ENCODE measurements at regions not wholly inside any gene's neighbourhood (a gene's known extent, or its start where the extent isn't known, plus 50 kb on each side); places are given as distances from the start of the nearest gene placed in this dataset.

DNA sequence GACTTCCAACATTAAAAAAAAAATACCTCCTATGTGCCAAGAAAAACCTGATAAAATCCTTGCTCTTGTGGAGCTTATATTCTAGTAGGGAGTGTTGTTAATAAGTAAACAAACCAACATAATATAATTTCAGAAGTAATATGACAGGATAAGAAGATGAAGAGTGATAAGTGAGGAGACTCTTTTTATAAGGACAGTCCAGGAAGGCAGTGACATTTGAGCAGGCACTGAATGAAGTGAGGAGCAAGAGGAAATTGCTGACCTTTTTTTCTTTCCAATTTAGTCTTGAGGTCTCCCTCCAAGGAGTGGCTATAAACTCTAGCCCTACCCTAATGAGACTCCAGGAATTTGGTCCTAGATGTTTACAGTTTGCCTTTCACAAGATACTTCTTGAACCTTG lies 715.7 kb downstream of the SLITRK1 start:
- no peak for DNase-seq
- TF ChIP-seq, protein P1, sequence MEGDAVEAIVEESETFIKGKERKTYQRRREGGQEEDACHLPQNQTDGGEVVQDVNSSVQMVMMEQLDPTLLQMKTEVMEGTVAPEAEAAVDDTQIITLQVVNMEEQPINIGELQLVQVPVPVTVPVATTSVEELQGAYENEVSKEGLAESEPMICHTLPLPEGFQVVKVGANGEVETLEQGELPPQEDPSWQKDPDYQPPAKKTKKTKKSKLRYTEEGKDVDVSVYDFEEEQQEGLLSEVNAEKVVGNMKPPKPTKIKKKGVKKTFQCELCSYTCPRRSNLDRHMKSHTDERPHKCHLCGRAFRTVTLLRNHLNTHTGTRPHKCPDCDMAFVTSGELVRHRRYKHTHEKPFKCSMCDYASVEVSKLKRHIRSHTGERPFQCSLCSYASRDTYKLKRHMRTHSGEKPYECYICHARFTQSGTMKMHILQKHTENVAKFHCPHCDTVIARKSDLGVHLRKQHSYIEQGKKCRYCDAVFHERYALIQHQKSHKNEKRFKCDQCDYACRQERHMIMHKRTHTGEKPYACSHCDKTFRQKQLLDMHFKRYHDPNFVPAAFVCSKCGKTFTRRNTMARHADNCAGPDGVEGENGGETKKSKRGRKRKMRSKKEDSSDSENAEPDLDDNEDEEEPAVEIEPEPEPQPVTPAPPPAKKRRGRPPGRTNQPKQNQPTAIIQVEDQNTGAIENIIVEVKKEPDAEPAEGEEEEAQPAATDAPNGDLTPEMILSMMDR (IDR thresholded peaks at IDR 0.05), result no peak
- no peak for TF ChIP-seq POLR2A (IDR thresholded peaks at IDR 0.05)
- no peaks in the 10 kb centered on the region for H3K9me3 ChIP-seq
- H3K27ac ChIP-seq, result no peak overlapping the region
- no peaks in the 10 kb centered on the region for H3K4me1 ChIP-seq
- no peaks in the 10 kb centered on the region for H3K36me3 ChIP-seq
- intact Hi-C loops (cut with DNase I; ENCODE audit: low total_unique reads), result no loop called here
- no peak overlapping the region for H3K4me3 ChIP-seq
- no peaks in the 10 kb centered on the region for H3K27me3 ChIP-seq

DNA sequence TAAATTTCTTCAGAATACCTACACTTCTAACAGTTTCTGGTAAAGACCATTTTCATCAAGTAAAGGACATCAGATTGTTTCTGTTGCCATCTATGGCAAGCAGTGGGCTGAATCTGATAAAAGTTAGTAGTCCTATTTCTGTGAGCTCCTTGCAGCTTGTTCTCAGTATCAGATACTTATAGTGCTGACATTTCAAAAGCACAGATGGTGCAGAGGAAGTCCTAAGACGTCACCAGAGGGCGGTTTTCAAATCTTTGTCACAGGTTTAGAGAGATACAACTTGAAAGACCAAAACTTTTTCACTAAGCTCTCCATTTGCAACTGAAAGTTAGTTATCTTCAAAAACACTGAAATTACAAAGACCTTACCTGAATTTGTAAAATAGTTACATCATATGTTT lies 719.8 kb downstream of the SLITRK1 start:
- Histone ChIP-seq H3K27ac (no peak overlapping the region), H3K4me1 (no peaks in the 10 kb centered on the region), H3K9me3 (no peaks in the 10 kb centered on the region), H3K36me3 (no peaks in the 10 kb centered on the region), H3K4me3 (no peak overlapping the region), H3K27me3 (no peaks in the 10 kb centered on the region)
- no peak for DNase-seq
- intact Hi-C loops (cut with DNase I; ENCODE audit: low total_unique reads), result no loop called here
- TF ChIP-seq, protein P1 (IDR thresholded peaks at IDR 0.05), result no peak
- no peak for TF ChIP-seq POLR2A (IDR thresholded peaks at IDR 0.05)

DNA sequence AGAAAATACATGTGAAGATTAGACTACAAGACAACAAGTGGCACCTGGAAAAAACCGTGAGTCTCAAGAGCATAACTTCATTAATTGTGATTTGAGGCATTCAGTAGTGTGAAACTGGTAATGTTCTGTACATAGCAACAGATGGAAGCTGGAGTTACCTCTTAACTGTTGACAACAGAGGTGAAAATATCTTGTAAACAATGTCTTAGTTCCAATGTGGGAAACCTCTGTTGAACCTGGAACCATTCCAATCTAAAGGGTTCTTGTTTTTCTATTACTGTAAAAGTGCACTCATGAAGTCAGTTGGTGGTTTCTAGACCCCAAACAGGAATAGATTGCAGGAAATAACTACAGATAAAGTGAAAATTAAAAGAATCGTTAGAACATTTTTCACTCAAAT lies 728.4 kb downstream of the SLITRK1 start:
- no peak overlapping the region for H3K4me3 ChIP-seq
- TF ChIP-seq, protein P1 (IDR thresholded peaks at IDR 0.05), result no peak
- TF ChIP-seq POLR2A (IDR thresholded peaks at IDR 0.05), result no peak
- intact Hi-C loops (cut with DNase I; ENCODE audit: low total_unique reads), result no loop called here
- no peak overlapping the region for H3K27ac ChIP-seq
- H3K4me1 ChIP-seq, result no peaks in the 10 kb centered on the region
- H3K9me3 ChIP-seq, result no peaks in the 10 kb centered on the region
- H3K36me3 ChIP-seq, result no peaks in the 10 kb centered on the region
- no peaks in the 10 kb centered on the region for H3K27me3 ChIP-seq
- no peak for DNase-seq

DNA sequence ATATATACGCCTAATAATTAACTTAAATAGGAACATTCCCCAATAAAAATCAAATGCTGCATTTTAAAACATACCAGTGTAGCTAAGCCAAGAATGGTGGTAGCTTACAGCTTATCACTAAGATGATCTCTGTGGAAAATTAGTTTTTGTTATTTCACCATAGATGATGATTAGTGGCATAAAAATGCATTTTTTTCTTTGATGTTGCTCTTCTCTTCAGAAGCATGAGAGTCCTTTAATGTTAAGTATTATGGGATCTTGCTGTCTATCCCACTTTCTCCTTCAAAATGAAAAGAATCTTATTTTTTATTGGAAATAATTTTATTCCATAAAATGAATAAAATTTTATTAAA lies 731.0 kb downstream of the SLITRK1 start:
- no peak for DNase-seq
- no peaks in the 10 kb centered on the region for H3K4me1 ChIP-seq
- H3K27ac ChIP-seq, result no peak overlapping the region
- H3K36me3 ChIP-seq, result no peaks in the 10 kb centered on the region
- TF ChIP-seq POLR2A (IDR thresholded peaks at IDR 0.05), result no peak
- TF ChIP-seq, protein P1 (IDR thresholded peaks at IDR 0.05), result no peak
- no peak overlapping the region for H3K4me3 ChIP-seq
- no peaks in the 10 kb centered on the region for H3K27me3 ChIP-seq
- H3K9me3 ChIP-seq, result no peaks in the 10 kb centered on the region
- intact Hi-C loops (cut with DNase I; ENCODE audit: low total_unique reads), result no loop called here

DNA sequence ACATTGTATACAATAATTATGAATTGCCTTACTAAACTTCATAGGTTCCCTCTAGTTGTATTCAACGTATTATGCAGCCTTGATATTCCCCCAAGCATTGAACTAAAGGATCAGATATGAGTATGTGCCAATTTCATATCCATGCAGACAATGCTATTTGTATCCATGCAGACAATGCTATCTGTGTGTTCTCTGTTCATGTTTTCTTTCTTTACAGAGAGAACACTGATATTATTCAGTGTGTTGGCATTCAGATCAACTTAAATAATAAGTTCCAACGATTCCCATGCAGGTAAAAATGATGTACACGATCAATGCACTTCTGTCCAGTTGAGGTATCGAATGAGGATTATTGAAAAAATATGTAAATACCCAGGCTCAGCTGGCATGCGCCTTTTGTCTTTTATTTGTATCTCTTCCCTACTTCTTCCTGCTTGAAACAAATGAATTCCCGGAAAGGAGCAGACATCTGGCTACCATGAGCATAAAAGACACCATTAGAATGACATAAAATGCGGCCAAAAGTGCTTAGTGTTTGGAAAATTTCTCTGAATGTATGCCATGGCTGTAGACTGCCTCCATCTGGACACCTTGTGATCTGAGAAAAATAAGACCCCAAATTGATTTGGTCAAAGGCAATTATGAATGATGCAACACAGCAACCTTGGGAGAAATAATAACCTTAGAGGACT lies 731.5 kb downstream of the SLITRK1 start:
- Histone ChIP-seq H3K4me1 (no peaks in the 10 kb centered on the region), H3K36me3 (no peaks in the 10 kb centered on the region), H3K4me3 (no peak overlapping the region), H3K27ac (no peak overlapping the region), H3K9me3 (no peaks in the 10 kb centered on the region), H3K27me3 (no peaks in the 10 kb centered on the region)
- no peak for TF ChIP-seq POLR2A (IDR thresholded peaks at IDR 0.05)
- TF ChIP-seq, protein P1 (IDR thresholded peaks at IDR 0.05), result no peak
- no peak for DNase-seq
- intact Hi-C loops (cut with DNase I; ENCODE audit: low total_unique reads), result no loop called here
